ENCODE measurements at regions not wholly inside any gene's neighbourhood (a gene's known extent, or its start where the extent isn't known, plus 50 kb on each side); places are given as distances from the start of the nearest gene placed in this dataset.

- H4K20me1 ChIP-seq (replicated peaks; ENCODE audit: control insufficient read depth, extremely low read depth, insufficient read depth, low read length), result no peaks in the 10 kb centered on the region
- H3K27me3 ChIP-seq (ENCODE audit: control insufficient read depth in 2 of 2, insufficient read depth in 2 of 2, low read length in 2 of 2), result no peaks in the 10 kb centered on the region
- H3K36me3 ChIP-seq (ENCODE audit: control insufficient read depth in 2 of 2, extremely low read depth in 1 of 2, insufficient read depth in 2 of 2, low read length in 2 of 2), result no peaks in the 10 kb centered on the region
- no peak overlapping the region for H3K27ac ChIP-seq (ENCODE audit: insufficient read depth, low read depth, low read length)
- H3K9me1 ChIP-seq (replicated peaks; ENCODE audit: control insufficient read depth, extremely low read depth, insufficient read depth, low read length), result no peaks in the 10 kb centered on the region
- intact Hi-C loops (cut with micrococcal nuclease) (no loop called here), dilution Hi-C loops (cut with MboI; ENCODE audit: extremely low pct_ligation_motif_present, low sequenced_read_pairs) (no loop called here)
- DNase-seq (ENCODE audit: low read depth, low spot score) (no peak), FAIRE-seq (no peak)
- no peak overlapping the region for H3K4me2 ChIP-seq (ENCODE audit: insufficient read depth, low read length)
- POLR2A ChIA-PET, result no interaction called here
- CTCF ChIA-PET, result no interaction called here
- H3K9ac ChIP-seq (replicated peaks; ENCODE audit: extremely low read depth, insufficient read depth, low read length), result no peak overlapping the region
- peaks cover 14% of the 10 kb centered on the region for H3K4me1 ChIP-seq (ENCODE audit: control insufficient read depth, extremely low read depth, insufficient read depth, low read length)
- no peak overlapping the region for H2AFZ ChIP-seq (ENCODE audit: low read depth, low read length)
- H3K9me3 ChIP-seq (replicated peaks; ENCODE audit: control insufficient read depth, insufficient read depth, low read length), result peaks cover 2% of the 10 kb centered on the region
- H3K4me3 ChIP-seq (replicated peaks in 1 of 3; ENCODE audit: insufficient read depth in 1 of 3, low read depth in 1 of 3, low read length in 3 of 3), result no peak overlapping the region
- no TSS peak for BruUV-seq (replicated peaks)
- TF ChIP-seq MAX (IDR thresholded peaks at IDR 0.05; ENCODE audit: insufficient read depth, insufficient read length) (no peak), POLR2AphosphoS5 (IDR thresholded peaks at IDR 0.05; ENCODE audit: insufficient read depth, low read depth, low read length) (no peak), EZH2 (IDR thresholded peaks at IDR 0.05; ENCODE audit: borderline replicate concordance, low read depth, low read length, severe bottlenecking) (no peak), GATA2 (IDR thresholded peaks at IDR 0.05; ENCODE audit: insufficient read depth, insufficient read length, low read depth, low read length) (no peak), MYC (IDR thresholded peaks at IDR 0.05; ENCODE audit: low read depth, low read length) (no peak), FOS (IDR thresholded peaks at IDR 0.05; ENCODE audit: borderline replicate concordance, insufficient read depth, low read length) (no peak), POLR2A (IDR thresholded peaks at IDR 0.05; ENCODE audit: low read depth, low read length) (no peak), CTCF (IDR thresholded peaks at IDR 0.05; ENCODE audit: extremely low read depth in 1 of 2, insufficient read depth in 1 of 2, low read depth in 1 of 2, low read length in 2 of 2) (no peak), JUN (IDR thresholded peaks at IDR 0.05; ENCODE audit: borderline replicate concordance, insufficient read depth, insufficient read length, low read depth) (no peak)
- no peaks in the 10 kb centered on the region for H3K79me2 ChIP-seq (ENCODE audit: control insufficient read depth, insufficient read depth, low read length)
Measured at GRCh38 chr4:19780871-19781270, 470.8 kb upstream of the SLIT2 start.

All from endothelial cell of umbilical vein (primary cell).